Right lobe of liver (tissue), 4 donors: ENCODE measurements at regions not wholly inside any gene's neighbourhood (a gene's known extent, or its start where the extent isn't known, plus 50 kb on each side); places are given as distances from the start of the nearest gene placed in this dataset.

Experiments
- POLR2A ChIP-seq: fragments of 450-650 bp; IDR thresholded peaks from one replicate; pipeline ENCODE4 v1.6.1; 2017; ENCODE audit warnings: antibody characterized with exemption, mild to moderate bottlenecking
- TF ChIP-seq, protein P1 (sequence below), 4 donors: fragments of 200-600 bp in 3 of 4; fragments of 450-650 bp in 1 of 4; IDR thresholded peaks; one replicate each; pipeline versions ENCODE4 v1.5.1 to v1.8.0; 2016 to 2022; ENCODE audit warnings: antibody characterized with exemption in 4 of 4, mild to moderate bottlenecking in 2 of 4
- donor health status: DM: no; HTN: no; CAD: no.
- donor health status: DM: no; HTN: no; CAD: no.
- donor health status: DM: no; HTN: yes; CAD: no.

- TF ChIP-seq, protein P1, sequence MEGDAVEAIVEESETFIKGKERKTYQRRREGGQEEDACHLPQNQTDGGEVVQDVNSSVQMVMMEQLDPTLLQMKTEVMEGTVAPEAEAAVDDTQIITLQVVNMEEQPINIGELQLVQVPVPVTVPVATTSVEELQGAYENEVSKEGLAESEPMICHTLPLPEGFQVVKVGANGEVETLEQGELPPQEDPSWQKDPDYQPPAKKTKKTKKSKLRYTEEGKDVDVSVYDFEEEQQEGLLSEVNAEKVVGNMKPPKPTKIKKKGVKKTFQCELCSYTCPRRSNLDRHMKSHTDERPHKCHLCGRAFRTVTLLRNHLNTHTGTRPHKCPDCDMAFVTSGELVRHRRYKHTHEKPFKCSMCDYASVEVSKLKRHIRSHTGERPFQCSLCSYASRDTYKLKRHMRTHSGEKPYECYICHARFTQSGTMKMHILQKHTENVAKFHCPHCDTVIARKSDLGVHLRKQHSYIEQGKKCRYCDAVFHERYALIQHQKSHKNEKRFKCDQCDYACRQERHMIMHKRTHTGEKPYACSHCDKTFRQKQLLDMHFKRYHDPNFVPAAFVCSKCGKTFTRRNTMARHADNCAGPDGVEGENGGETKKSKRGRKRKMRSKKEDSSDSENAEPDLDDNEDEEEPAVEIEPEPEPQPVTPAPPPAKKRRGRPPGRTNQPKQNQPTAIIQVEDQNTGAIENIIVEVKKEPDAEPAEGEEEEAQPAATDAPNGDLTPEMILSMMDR (IDR thresholded peaks at IDR 0.05) = no peak
- TF ChIP-seq POLR2A = no peak
Observed at GRCh38 chr1:9184749-9185148, 49.8 kb upstream of the H6PD start.
